Stimulated activated CD4-positive, alpha-beta T cell treated with anti-CD3 and anti-CD28 coated beads, Interleukin-15, amount 100 ng/mL, for 48 hours (primary cell): ENCODE measurements at regions not wholly inside any gene's neighbourhood (a gene's known extent, or its start where the extent isn't known, plus 50 kb on each side); places are given as distances from the start of the nearest gene placed in this dataset.
"Not testable (repeated sequence)": the region's sequence is repeated elsewhere in the genome, so short reads cannot be mapped to it uniquely, and the experiment has no call there.

ENCODE experiments used
- DNase-seq, 2 donors: peaks; one replicate each; pipeline ENCODE4 v3.0.0-alpha.2; 2020; ENCODE audit warnings: low read depth in 2 of 2

GRCh38 chr9:18275313-18275990 lies 198.5 kb upstream of the ADAMTSL1 start:
- DNase-seq, result no peak

GRCh38 chr9:18281291-18281690 lies 192.7 kb upstream of the ADAMTSL1 start:
- DNase-seq, result no peak

GRCh38 chr9:18294229-18294628 lies 179.7 kb upstream of the ADAMTSL1 start:
- no peak for DNase-seq

DNA sequence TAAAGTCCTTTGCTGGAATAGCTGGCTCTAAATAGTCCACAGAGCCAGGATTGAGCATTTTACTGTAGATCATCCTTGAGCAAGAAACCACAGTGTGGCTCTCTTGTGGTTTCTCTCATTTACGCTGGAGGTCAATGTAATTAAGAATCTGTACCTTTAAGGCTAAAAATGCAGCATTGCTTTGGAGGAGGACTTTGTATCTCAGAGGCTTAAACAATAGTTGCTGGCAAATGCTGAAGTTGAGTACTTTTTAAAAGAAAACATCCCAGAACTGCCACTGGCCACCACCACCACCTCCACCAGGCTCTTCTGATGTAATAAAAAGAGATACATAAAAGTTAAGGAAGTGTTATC lies 177.3 kb upstream of the ADAMTSL1 start:
- DNase-seq, result no peak

GRCh38 chr9:18297056-18297841 lies 176.7 kb upstream of the ADAMTSL1 start:
- DNase-seq, result no peak

DNA sequence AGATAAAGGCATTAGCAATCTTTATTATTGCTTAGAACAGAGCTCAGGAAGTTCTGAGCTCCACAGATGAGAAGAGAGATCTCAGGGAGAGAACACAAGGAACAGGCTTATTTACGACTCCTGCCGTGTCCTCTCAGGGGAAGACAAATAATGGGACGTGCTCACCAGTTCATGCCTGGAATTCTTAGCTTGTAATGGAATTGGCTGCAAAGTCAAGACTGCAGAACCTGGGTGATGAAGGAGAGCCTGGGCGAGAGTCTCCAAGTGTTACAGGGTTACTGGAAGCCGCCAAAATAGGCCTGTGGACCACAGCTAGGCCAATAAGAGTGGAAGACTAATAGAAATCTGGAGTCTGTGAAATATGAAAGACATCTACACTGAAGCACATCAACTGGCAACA lies 174.5 kb upstream of the ADAMTSL1 start:
- DNase-seq, result no peak

DNA sequence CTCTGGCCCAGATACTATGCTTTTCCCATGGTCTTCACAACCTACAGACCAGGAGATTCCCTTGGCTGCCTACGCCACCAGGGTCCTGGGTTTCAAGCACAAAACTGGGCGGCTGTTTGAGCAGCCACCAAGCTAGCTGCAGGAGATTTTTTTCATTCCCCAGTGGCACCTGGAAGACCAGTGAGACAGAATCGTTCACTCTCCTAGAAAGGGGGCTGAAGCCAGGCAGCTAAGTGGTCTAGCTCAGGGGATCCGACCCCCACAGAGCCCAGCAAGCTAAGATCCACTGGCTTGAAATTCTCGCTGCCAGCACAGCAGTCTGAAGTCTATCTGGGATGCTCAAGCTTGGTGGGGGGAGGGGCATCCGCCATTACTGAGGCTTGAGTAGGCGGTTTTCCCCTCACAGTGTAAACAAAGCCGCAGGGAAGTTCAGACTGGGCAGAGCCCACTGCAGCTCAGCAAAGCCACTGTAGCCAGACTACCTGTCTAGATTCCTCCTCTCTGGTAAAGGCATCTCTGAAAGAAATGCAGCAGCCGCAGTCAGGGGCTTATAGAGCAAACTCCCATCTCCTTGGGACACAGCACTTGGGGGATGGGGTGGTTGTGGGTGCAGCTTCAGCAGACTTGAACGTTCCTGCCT lies 168.7 kb upstream of the ADAMTSL1 start:
- DNase-seq, result not testable (repeated sequence)

DNA sequence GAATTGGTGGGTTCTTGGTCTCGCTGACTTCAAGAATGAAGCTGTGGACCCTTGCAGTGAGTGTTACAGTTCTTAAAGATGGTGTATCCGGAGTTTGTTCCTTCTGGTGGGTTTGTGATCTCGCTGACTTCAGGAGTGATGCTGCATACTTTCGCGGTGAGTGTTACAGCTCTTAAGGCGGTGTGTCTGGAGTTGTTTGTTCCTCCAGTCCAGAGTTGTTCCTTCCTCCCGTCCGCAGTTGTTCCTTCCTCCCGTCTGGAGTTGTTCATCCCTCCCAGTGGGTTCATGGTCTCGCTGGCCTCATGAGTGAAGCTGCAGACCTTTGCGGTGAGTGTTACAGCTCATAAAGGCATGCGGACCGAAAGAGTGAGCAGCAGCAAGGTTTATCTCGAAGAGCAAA lies 159.6 kb upstream of the ADAMTSL1 start:
- DNase-seq, result no peak

DNA sequence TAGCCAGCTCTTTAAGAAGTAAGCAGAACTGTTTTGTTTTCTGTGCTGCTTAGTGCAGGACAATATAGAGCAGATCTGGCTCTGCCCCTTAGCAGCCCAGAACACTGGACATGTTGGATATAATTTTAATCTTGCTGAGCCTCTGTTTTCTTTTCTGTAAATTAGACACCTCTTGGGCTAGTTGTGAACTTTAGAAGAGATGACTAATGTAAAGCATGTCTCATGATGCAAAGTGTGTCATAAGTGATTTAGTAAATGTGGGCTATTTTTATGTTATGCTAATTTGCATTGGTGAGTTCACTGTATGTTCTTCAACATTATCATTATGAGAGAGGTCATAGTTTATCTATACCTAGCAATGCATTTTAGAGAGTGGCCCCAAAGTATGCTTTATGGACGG lies 156.1 kb upstream of the ADAMTSL1 start:
- DNase-seq, result no peak

DNA sequence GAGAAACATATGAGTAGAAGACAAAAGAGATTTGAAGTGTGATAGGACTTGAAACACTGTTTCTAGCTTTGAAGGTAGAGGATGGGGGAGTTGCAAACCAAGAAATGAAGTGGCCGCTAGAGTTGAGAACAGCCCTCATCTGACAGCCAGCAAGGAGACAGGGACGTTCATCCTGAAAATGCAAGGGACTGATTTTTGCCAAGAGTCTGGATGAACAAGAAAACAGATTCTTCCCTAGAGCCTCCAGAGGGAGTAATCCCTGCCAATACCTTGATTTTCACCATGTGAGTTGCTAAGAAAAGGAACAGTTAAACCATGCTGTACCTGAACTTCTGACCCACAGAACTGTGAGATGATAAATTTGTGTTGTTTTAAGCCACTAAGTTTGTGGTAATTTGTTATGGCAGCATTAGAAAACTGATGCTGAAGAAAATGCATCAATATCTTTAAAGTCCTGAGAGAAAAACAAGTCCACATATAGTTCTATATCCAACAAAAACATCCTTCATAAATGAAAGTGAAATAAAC lies 154.0 kb upstream of the ADAMTSL1 start:
- DNase-seq, result no peak

- DNase-seq, result no peak
Measured at GRCh38 chr9:18324928-18325745, 148.8 kb upstream of the ADAMTSL1 start.

DNA sequence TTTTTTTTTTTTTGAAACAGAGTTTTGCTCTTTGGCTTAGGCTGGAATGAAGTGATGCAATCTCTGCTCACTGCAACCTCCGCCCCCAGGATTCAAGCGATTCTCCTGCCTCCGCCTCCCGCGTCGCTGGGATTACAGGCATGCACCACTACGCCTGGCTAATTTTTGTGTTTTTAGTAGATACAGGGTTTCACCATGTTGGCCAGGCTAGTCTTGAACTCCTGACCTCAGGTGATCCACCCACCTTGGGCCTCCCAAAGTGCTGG lies 148.3 kb upstream of the ADAMTSL1 start:
- DNase-seq, result not testable (repeated sequence)

- DNase-seq, result no peak
Measured at GRCh38 chr9:18327121-18327520, 146.8 kb upstream of the ADAMTSL1 start.

GRCh38 chr9:18330401-18331309 lies 143.3 kb upstream of the ADAMTSL1 start:
- no peak for DNase-seq

GRCh38 chr9:18331310-18331684 lies 142.7 kb upstream of the ADAMTSL1 start:
- DNase-seq, result no peak

- DNase-seq, result no peak
Measured at GRCh38 chr9:18331808-18332209, 142.1 kb upstream of the ADAMTSL1 start.

GRCh38 chr9:18333157-18333556 lies 140.8 kb upstream of the ADAMTSL1 start:
- DNase-seq, result no peak

DNA sequence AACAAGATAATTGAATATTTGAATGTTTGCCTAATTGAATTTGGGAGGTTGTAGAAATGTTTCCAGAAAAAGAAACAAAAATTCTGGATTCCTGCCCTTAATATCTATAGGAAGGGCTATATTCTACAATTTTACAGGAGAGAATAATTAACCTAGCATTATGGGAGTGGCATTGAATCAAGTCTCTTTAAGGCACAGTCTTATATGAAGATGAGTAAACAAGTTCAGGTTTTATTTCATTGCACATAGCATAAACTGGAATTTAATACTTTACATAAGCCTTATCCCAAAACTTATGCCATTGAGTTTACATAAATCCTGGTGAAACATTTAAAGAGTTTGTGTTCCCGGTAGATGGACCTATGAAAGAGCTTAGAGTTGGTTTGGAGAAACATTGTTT lies 138.1 kb upstream of the ADAMTSL1 start:
- DNase-seq, result no peak

DNA sequence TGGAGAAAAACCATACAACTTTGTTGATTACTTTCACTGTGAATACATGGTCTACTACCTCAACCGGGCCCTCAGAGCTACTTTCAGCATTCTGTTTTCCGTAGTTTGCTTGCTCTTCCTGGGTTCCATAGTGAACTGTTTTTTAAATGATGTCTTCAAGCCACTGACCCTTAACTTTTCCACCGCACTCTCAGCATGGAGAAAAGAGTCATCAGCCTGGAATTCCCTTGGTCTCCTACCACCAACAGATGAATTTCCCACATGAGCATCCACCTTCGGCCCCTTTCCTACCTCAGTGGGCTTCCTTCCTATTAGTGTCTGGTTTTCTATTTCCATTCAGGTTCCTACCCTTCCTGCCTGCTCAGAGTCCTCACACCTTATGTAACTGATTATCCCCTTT lies 135.9 kb upstream of the ADAMTSL1 start:
- DNase-seq, result no peak

GRCh38 chr9:18343784-18344183 lies 130.2 kb upstream of the ADAMTSL1 start:
- no peak for DNase-seq

- DNase-seq, result no peak
Measured at GRCh38 chr9:18346745-18347144, 127.2 kb upstream of the ADAMTSL1 start.
